ENCODE measurements at regions not wholly inside any gene's neighbourhood (a gene's known extent, or its start where the extent isn't known, plus 50 kb on each side); places are given as distances from the start of the nearest gene placed in this dataset.
"Not testable (repeated sequence)": the region's sequence is repeated elsewhere in the genome, so short reads cannot be mapped to it uniquely, and the experiment has no call there.

GRCh38 chr15:24311692-24312091 is 363.9 kb upstream of the NPAP1 start:
- H3K9ac ChIP-seq (ENCODE audit: low read length); H3K4me1 ChIP-seq (ENCODE audit: control insufficient read depth, insufficient read depth, low read length); H3K4me3 ChIP-seq (ENCODE audit: low read depth, low read length); H3K36me3 ChIP-seq (ENCODE audit: control insufficient read depth, insufficient read depth, low read length); H3K9me3 ChIP-seq (ENCODE audit: control insufficient read depth, insufficient read depth, low read depth, low read length); H3K27ac ChIP-seq (ENCODE audit: low read depth, low read length); H3K27me3 ChIP-seq (ENCODE audit: control insufficient read depth, insufficient read depth, low read length): not testable (repeated sequence)

- H3K27me3 ChIP-seq (ENCODE audit: control insufficient read depth, insufficient read depth, low read length), result not testable (repeated sequence)
These were observed 359.2 kb upstream of the NPAP1 start for GRCh38 chr15:24316326-24316725.

GRCh38 chr15:24318981-24319380 is 356.6 kb upstream of the NPAP1 start:
- Histone ChIP-seq H3K27ac (ENCODE audit: low read depth, low read length) (no peak overlapping the region), H3K4me3 (ENCODE audit: low read depth, low read length) (no peak overlapping the region), H3K27me3 (ENCODE audit: control insufficient read depth, insufficient read depth, low read length) (no peaks in the 10 kb centered on the region), H3K9ac (ENCODE audit: low read length) (no peak overlapping the region), H3K9me3 (ENCODE audit: control insufficient read depth, insufficient read depth, low read depth, low read length) (no peaks in the 10 kb centered on the region; the same call in 1 of the 2 replicates), H3K36me3 (ENCODE audit: control insufficient read depth, insufficient read depth, low read length) (no peaks in the 10 kb centered on the region), H3K4me1 (ENCODE audit: control insufficient read depth, insufficient read depth, low read length) (no peaks in the 10 kb centered on the region)

More at GRCh38 chr15:24316326-24316725, 359.2 kb upstream of the NPAP1 start:
- not testable (repeated sequence) for H3K9me3 ChIP-seq (ENCODE audit: control insufficient read depth, insufficient read depth, low read depth, low read length); H3K4me1 ChIP-seq (ENCODE audit: control insufficient read depth, insufficient read depth, low read length); H3K27ac ChIP-seq (ENCODE audit: low read depth, low read length); H3K36me3 ChIP-seq (ENCODE audit: control insufficient read depth, insufficient read depth, low read length); H3K9ac ChIP-seq (ENCODE audit: low read length); H3K4me3 ChIP-seq (ENCODE audit: low read depth, low read length)

- not testable (repeated sequence) for H3K4me3 ChIP-seq (ENCODE audit: low read depth, low read length); H3K9ac ChIP-seq (ENCODE audit: low read length); H3K27ac ChIP-seq (ENCODE audit: low read depth, low read length); H3K9me3 ChIP-seq (ENCODE audit: control insufficient read depth, insufficient read depth, low read depth, low read length); H3K4me1 ChIP-seq (ENCODE audit: control insufficient read depth, insufficient read depth, low read length); H3K36me3 ChIP-seq (ENCODE audit: control insufficient read depth, insufficient read depth, low read length); H3K27me3 ChIP-seq (ENCODE audit: control insufficient read depth, insufficient read depth, low read length)
These were observed 351.5 kb upstream of the NPAP1 start for GRCh38 chr15:24324096-24324495.

GRCh38 chr15:24326513-24326912 is 349.1 kb upstream of the NPAP1 start:
- not testable (repeated sequence) for H3K27me3 ChIP-seq (ENCODE audit: control insufficient read depth, insufficient read depth, low read length); H3K27ac ChIP-seq (ENCODE audit: low read depth, low read length); H3K36me3 ChIP-seq (ENCODE audit: control insufficient read depth, insufficient read depth, low read length); H3K4me3 ChIP-seq (ENCODE audit: low read depth, low read length); H3K9ac ChIP-seq (ENCODE audit: low read length); H3K9me3 ChIP-seq (ENCODE audit: control insufficient read depth, insufficient read depth, low read depth, low read length); H3K4me1 ChIP-seq (ENCODE audit: control insufficient read depth, insufficient read depth, low read length)

GRCh38 chr15:24331964-24332363 is 343.6 kb upstream of the NPAP1 start:
- H3K27me3 ChIP-seq (ENCODE audit: control insufficient read depth, insufficient read depth, low read length); H3K9ac ChIP-seq (ENCODE audit: low read length); H3K9me3 ChIP-seq (ENCODE audit: control insufficient read depth, insufficient read depth, low read depth, low read length); H3K36me3 ChIP-seq (ENCODE audit: control insufficient read depth, insufficient read depth, low read length); H3K4me1 ChIP-seq (ENCODE audit: control insufficient read depth, insufficient read depth, low read length); H3K27ac ChIP-seq (ENCODE audit: low read depth, low read length); H3K4me3 ChIP-seq (ENCODE audit: low read depth, low read length): not testable (repeated sequence)

GRCh38 chr15:24341876-24342275 is 333.7 kb upstream of the NPAP1 start:
- not testable (repeated sequence) for H3K36me3 ChIP-seq (ENCODE audit: control insufficient read depth, insufficient read depth, low read length); H3K4me1 ChIP-seq (ENCODE audit: control insufficient read depth, insufficient read depth, low read length); H3K9me3 ChIP-seq (ENCODE audit: control insufficient read depth, insufficient read depth, low read depth, low read length); H3K27me3 ChIP-seq (ENCODE audit: control insufficient read depth, insufficient read depth, low read length); H3K9ac ChIP-seq (ENCODE audit: low read length); H3K4me3 ChIP-seq (ENCODE audit: low read depth, low read length); H3K27ac ChIP-seq (ENCODE audit: low read depth, low read length)

- H3K9ac ChIP-seq (ENCODE audit: low read length); H3K27ac ChIP-seq (ENCODE audit: low read depth, low read length); H3K27me3 ChIP-seq (ENCODE audit: control insufficient read depth, insufficient read depth, low read length); H3K4me3 ChIP-seq (ENCODE audit: low read depth, low read length); H3K4me1 ChIP-seq (ENCODE audit: control insufficient read depth, insufficient read depth, low read length); H3K9me3 ChIP-seq (ENCODE audit: control insufficient read depth, insufficient read depth, low read depth, low read length); H3K36me3 ChIP-seq (ENCODE audit: control insufficient read depth, insufficient read depth, low read length): not testable (repeated sequence)
These were observed 322.8 kb upstream of the NPAP1 start for GRCh38 chr15:24352777-24353176.

GRCh38 chr15:24381103-24381502 is 294.5 kb upstream of the NPAP1 start:
- not testable (repeated sequence) for H3K27ac ChIP-seq (ENCODE audit: low read depth, low read length); H3K9me3 ChIP-seq (ENCODE audit: control insufficient read depth, insufficient read depth, low read depth, low read length); H3K27me3 ChIP-seq (ENCODE audit: control insufficient read depth, insufficient read depth, low read length); H3K4me1 ChIP-seq (ENCODE audit: control insufficient read depth, insufficient read depth, low read length); H3K4me3 ChIP-seq (ENCODE audit: low read depth, low read length); H3K9ac ChIP-seq (ENCODE audit: low read length); H3K36me3 ChIP-seq (ENCODE audit: control insufficient read depth, insufficient read depth, low read length)

GRCh38 chr15:24385258-24385657 is 290.3 kb upstream of the NPAP1 start:
- not testable (repeated sequence) for H3K9ac ChIP-seq (ENCODE audit: low read length); H3K27me3 ChIP-seq (ENCODE audit: control insufficient read depth, insufficient read depth, low read length); H3K4me1 ChIP-seq (ENCODE audit: control insufficient read depth, insufficient read depth, low read length); H3K36me3 ChIP-seq (ENCODE audit: control insufficient read depth, insufficient read depth, low read length); H3K4me3 ChIP-seq (ENCODE audit: low read depth, low read length); H3K9me3 ChIP-seq (ENCODE audit: control insufficient read depth, insufficient read depth, low read depth, low read length); H3K27ac ChIP-seq (ENCODE audit: low read depth, low read length)

- Histone ChIP-seq H3K9me3 (ENCODE audit: control insufficient read depth, insufficient read depth, low read depth, low read length) (no peaks in the 10 kb centered on the region; the same call in 1 of the 2 replicates), H3K4me3 (ENCODE audit: low read depth, low read length) (no peak overlapping the region), H3K27me3 (ENCODE audit: control insufficient read depth, insufficient read depth, low read length) (no peaks in the 10 kb centered on the region), H3K27ac (ENCODE audit: low read depth, low read length) (no peak overlapping the region), H3K36me3 (ENCODE audit: control insufficient read depth, insufficient read depth, low read length) (no peaks in the 10 kb centered on the region), H3K4me1 (ENCODE audit: control insufficient read depth, insufficient read depth, low read length) (no peaks in the 10 kb centered on the region), H3K9ac (ENCODE audit: low read length) (no peak overlapping the region)
These were observed 281.3 kb upstream of the NPAP1 start for GRCh38 chr15:24394303-24394702.

GRCh38 chr15:24412649-24413048 is 262.9 kb upstream of the NPAP1 start:
- not testable (repeated sequence) for H3K9ac ChIP-seq (ENCODE audit: low read length); H3K9me3 ChIP-seq (ENCODE audit: control insufficient read depth, insufficient read depth, low read depth, low read length); H3K27me3 ChIP-seq (ENCODE audit: control insufficient read depth, insufficient read depth, low read length)

More at GRCh38 chr15:24412649-24413048, 262.9 kb upstream of the NPAP1 start:
- not testable (repeated sequence) for H3K36me3 ChIP-seq (ENCODE audit: control insufficient read depth, insufficient read depth, low read length); H3K4me3 ChIP-seq (ENCODE audit: low read depth, low read length); H3K4me1 ChIP-seq (ENCODE audit: control insufficient read depth, insufficient read depth, low read length); H3K27ac ChIP-seq (ENCODE audit: low read depth, low read length)

Measured in HUES6 (cell line).